ENCODE measurements at regions not wholly inside any gene's neighbourhood (a gene's known extent, or its start where the extent isn't known, plus 50 kb on each side); places are given as distances from the start of the nearest gene placed in this dataset.

DNA sequence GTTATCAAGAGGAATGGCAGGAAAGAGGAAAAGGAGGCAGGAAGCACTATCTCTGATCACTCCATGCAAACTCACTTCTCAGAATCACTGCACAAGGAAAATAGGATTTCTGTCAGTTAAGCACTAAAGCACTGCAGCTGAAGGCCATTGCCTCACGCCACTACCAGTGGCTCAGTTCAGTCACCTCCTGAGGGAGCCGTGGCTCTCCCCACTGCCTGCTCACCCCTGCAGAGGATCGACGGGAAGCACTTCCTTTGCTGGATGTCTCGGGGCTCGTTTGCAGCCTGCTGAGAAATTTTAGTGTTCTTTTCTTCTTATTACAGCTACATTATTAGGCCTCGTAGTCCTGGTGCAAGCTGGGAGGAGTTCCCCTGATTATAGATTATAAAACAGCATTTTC lies 90.1 kb upstream of the ADCY1 start:
- no peaks in the 10 kb centered on the region for H3K9me3 ChIP-seq (ENCODE audit: control insufficient read depth, low read length)
- H3K36me3 ChIP-seq (ENCODE audit: control insufficient read depth, insufficient read depth, low read length), result no peaks in the 10 kb centered on the region
- DNase-seq, result no peak
- no peaks in the 10 kb centered on the region for H3K4me1 ChIP-seq (ENCODE audit: control insufficient read depth, insufficient read depth, low read length, poor library complexity, severe bottlenecking)
- no peak overlapping the region for H3K4me3 ChIP-seq (ENCODE audit: insufficient read depth, low read depth, low read length, poor library complexity, severe bottlenecking)
- H3K27me3 ChIP-seq (replicated peaks; ENCODE audit: control insufficient read depth, insufficient read depth, low read length, poor library complexity, severe bottlenecking), result no peaks in the 10 kb centered on the region
- no peak overlapping the region for H3K27ac ChIP-seq (ENCODE audit: insufficient read depth, low read length, poor library complexity, severe bottlenecking)

DNA sequence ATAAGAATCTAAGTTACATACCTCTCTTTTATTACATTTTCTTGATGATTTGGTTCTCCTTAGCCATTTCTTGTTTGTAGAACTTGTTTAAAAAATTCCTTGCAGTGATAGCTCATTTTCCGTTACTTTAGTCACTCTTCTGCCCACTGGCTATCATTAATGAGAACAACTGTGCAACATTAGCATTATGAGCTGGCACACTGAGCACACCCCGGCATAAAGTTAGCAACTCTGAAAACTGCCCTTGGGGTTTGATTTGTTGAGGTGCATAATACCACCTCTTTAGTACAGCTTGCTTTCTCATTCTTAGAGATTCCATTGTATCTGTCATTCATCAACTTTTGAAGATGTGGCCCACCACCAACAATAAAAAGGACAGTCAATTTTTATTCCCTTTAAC lies 87.6 kb upstream of the ADCY1 start:
- no peaks in the 10 kb centered on the region for H3K27me3 ChIP-seq (replicated peaks; ENCODE audit: control insufficient read depth, insufficient read depth, low read length, poor library complexity, severe bottlenecking)
- H3K27ac ChIP-seq (ENCODE audit: insufficient read depth, low read length, poor library complexity, severe bottlenecking), result no peak overlapping the region
- DNase-seq, result no peak
- no peaks in the 10 kb centered on the region for H3K9me3 ChIP-seq (ENCODE audit: control insufficient read depth, low read length)
- no peaks in the 10 kb centered on the region for H3K4me1 ChIP-seq (ENCODE audit: control insufficient read depth, insufficient read depth, low read length, poor library complexity, severe bottlenecking)
- no peaks in the 10 kb centered on the region for H3K36me3 ChIP-seq (ENCODE audit: control insufficient read depth, insufficient read depth, low read length)
- no peak overlapping the region for H3K4me3 ChIP-seq (ENCODE audit: insufficient read depth, low read depth, low read length, poor library complexity, severe bottlenecking)

DNA sequence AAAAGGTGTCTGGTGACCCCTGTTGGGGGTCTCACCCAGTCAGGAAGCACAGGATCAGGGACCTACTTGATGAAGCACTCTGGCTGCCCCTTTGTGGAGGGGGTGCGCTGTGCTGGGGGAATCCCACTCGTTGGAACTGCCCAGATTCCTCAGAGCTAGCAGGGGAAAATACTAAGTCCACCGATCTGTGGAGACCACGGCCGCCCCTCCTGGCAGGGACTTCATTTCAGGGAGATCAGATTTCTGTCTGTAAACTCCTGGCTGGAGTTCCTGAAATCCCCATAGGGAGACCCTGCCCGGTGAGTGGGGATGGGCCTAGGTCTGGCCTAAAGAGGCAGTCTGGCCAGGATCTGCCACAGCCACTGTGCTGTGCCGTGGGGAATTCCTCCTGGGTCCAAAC lies 79.3 kb upstream of the ADCY1 start:
- no peaks in the 10 kb centered on the region for H3K4me1 ChIP-seq (ENCODE audit: control insufficient read depth, insufficient read depth, low read length, poor library complexity, severe bottlenecking)
- no peak overlapping the region for H3K27ac ChIP-seq (ENCODE audit: insufficient read depth, low read length, poor library complexity, severe bottlenecking)
- H3K4me3 ChIP-seq (ENCODE audit: insufficient read depth, low read depth, low read length, poor library complexity, severe bottlenecking), result no peak overlapping the region
- H3K9me3 ChIP-seq (ENCODE audit: control insufficient read depth, low read length), result no peaks in the 10 kb centered on the region
- no peaks in the 10 kb centered on the region for H3K36me3 ChIP-seq (ENCODE audit: control insufficient read depth, insufficient read depth, low read length)
- DNase-seq, result no peak
- H3K27me3 ChIP-seq (replicated peaks; ENCODE audit: control insufficient read depth, insufficient read depth, low read length, poor library complexity, severe bottlenecking), result peaks cover 4% of the 10 kb centered on the region

DNA sequence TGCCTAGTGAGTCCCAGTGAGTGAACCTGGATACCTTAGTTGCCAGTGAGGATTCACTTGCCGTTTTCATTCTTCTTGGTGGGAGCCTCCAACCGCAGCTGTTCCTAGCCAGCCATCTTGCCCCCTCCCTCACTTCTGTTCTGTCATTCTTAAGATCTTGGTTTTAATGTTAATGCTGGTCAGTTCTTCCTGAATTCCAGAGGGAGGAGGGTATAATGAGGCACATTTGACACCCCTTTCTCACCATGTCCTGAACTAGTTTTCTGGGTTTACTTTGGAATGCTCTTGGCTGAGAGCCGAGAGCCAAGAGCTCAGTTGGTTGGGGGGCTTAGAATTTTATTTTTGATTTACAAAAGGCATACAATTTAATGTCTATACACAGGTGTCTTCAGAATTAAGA lies 78.5 kb upstream of the ADCY1 start:
- no peak for DNase-seq
- Histone ChIP-seq H3K36me3 (ENCODE audit: control insufficient read depth, insufficient read depth, low read length) (no peaks in the 10 kb centered on the region), H3K27me3 (replicated peaks; ENCODE audit: control insufficient read depth, insufficient read depth, low read length, poor library complexity, severe bottlenecking) (peaks cover 4% of the 10 kb centered on the region), H3K4me3 (ENCODE audit: insufficient read depth, low read depth, low read length, poor library complexity, severe bottlenecking) (no peak overlapping the region), H3K9me3 (ENCODE audit: control insufficient read depth, low read length) (no peaks in the 10 kb centered on the region), H3K4me1 (ENCODE audit: control insufficient read depth, insufficient read depth, low read length, poor library complexity, severe bottlenecking) (no peaks in the 10 kb centered on the region), H3K27ac (ENCODE audit: insufficient read depth, low read length, poor library complexity, severe bottlenecking) (no peak overlapping the region)

DNA sequence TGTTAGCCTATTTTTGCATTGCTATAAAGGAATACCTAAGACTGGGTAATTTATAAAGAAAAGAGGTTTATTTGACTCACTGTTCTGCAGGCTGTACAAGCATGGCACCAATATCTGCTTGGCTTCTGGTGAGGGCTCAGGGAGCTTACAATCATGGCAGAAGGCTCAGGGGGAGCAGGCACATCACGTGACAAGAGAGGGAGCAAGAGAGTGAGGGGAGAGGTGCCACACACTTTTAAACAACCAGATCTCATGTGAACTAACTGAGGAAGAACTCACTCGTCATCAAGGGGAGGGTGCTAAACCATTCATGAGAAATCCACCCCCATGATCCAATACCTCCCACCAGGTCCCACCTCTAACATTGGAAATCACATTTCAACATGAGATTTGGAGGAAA lies 73.9 kb upstream of the ADCY1 start:
- Histone ChIP-seq H3K4me1 (ENCODE audit: control insufficient read depth, insufficient read depth, low read length, poor library complexity, severe bottlenecking) (no peaks in the 10 kb centered on the region), H3K4me3 (ENCODE audit: insufficient read depth, low read depth, low read length, poor library complexity, severe bottlenecking) (no peak overlapping the region), H3K27me3 (replicated peaks; ENCODE audit: control insufficient read depth, insufficient read depth, low read length, poor library complexity, severe bottlenecking) (peaks cover 4% of the 10 kb centered on the region), H3K36me3 (ENCODE audit: control insufficient read depth, insufficient read depth, low read length) (no peaks in the 10 kb centered on the region), H3K27ac (ENCODE audit: insufficient read depth, low read length, poor library complexity, severe bottlenecking) (no peak overlapping the region), H3K9me3 (ENCODE audit: control insufficient read depth, low read length) (no peaks in the 10 kb centered on the region)
- DNase-seq, result no peak

DNA sequence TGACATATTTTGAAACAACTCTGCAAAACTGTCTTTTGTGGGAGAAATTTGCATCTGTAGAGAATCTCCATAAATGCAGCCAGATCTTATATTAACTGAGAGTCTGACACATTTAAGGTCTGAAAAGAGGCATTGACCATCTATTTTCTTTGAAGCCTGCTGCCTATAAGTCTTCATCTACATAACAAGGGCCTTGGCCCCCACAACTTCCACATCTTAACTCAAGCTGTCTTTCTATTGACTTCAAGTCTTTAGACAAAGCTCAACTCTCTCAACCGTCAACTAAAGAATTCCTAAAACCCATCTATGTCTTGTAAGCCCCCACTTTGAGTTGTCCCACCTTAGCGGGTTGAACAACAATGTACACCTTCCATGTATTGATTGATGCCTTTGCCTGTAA lies 72.4 kb upstream of the ADCY1 start:
- Histone ChIP-seq H3K4me1 (ENCODE audit: control insufficient read depth, insufficient read depth, low read length, poor library complexity, severe bottlenecking) (no peaks in the 10 kb centered on the region), H3K27me3 (replicated peaks; ENCODE audit: control insufficient read depth, insufficient read depth, low read length, poor library complexity, severe bottlenecking) (peaks cover 4% of the 10 kb centered on the region), H3K36me3 (ENCODE audit: control insufficient read depth, insufficient read depth, low read length) (no peaks in the 10 kb centered on the region), H3K9me3 (ENCODE audit: control insufficient read depth, low read length) (no peaks in the 10 kb centered on the region), H3K27ac (ENCODE audit: insufficient read depth, low read length, poor library complexity, severe bottlenecking) (no peak overlapping the region), H3K4me3 (ENCODE audit: insufficient read depth, low read depth, low read length, poor library complexity, severe bottlenecking) (no peak overlapping the region)
- DNase-seq, result no peak

DNA sequence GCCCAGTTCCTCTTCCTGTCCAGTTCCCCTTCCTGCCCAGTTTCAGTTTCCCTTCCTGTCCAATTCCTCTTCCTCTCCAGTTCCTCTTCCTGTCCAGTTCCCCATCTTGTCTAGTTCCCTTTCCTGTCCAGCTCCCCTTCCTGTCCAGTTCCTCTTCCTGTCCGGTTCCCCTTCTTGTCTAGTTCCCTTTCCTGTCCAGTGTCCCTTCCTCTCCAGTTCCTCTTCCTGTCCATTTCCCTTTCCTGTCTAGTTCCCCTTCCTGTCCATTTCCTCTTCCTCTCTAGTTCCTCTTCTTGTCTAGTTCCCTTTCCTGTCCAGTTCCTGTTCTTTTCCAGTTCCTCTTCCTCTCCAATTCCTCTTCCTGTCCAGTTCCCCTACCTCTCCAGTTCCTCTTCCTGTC lies 68.1 kb upstream of the ADCY1 start:
- DNase-seq, result no peak
- no peaks in the 10 kb centered on the region for H3K36me3 ChIP-seq (ENCODE audit: control insufficient read depth, insufficient read depth, low read length)
- H3K27ac ChIP-seq (ENCODE audit: insufficient read depth, low read length, poor library complexity, severe bottlenecking), result no peak overlapping the region
- no peaks in the 10 kb centered on the region for H3K4me1 ChIP-seq (ENCODE audit: control insufficient read depth, insufficient read depth, low read length, poor library complexity, severe bottlenecking)
- H3K27me3 ChIP-seq (replicated peaks; ENCODE audit: control insufficient read depth, insufficient read depth, low read length, poor library complexity, severe bottlenecking), result no peaks in the 10 kb centered on the region
- no peak overlapping the region for H3K4me3 ChIP-seq (ENCODE audit: insufficient read depth, low read depth, low read length, poor library complexity, severe bottlenecking)
- H3K9me3 ChIP-seq (ENCODE audit: control insufficient read depth, low read length), result no peaks in the 10 kb centered on the region

DNA sequence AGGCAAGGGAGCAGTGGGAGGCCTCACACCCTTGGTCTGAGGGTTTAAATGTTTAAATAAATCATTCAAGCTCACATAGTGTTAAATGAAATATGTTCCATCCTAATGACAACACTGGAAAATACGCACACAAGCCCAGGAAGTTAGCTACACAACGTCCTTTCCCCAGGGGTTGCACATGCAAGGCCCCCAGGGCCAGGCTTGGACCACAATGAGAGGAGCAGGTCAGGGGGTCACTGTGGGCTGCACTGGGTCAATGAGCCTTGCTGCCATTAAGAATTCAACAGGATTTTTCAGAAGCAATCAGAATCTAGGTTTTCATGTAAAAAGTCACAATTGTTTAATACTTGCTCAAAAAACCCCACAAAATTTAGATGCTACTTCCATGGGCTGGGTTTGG lies 64.9 kb upstream of the ADCY1 start:
- Histone ChIP-seq H3K9me3 (ENCODE audit: control insufficient read depth, low read length) (no peaks in the 10 kb centered on the region), H3K27me3 (replicated peaks; ENCODE audit: control insufficient read depth, insufficient read depth, low read length, poor library complexity, severe bottlenecking) (no peaks in the 10 kb centered on the region), H3K4me1 (ENCODE audit: control insufficient read depth, insufficient read depth, low read length, poor library complexity, severe bottlenecking) (no peaks in the 10 kb centered on the region)

DNA sequence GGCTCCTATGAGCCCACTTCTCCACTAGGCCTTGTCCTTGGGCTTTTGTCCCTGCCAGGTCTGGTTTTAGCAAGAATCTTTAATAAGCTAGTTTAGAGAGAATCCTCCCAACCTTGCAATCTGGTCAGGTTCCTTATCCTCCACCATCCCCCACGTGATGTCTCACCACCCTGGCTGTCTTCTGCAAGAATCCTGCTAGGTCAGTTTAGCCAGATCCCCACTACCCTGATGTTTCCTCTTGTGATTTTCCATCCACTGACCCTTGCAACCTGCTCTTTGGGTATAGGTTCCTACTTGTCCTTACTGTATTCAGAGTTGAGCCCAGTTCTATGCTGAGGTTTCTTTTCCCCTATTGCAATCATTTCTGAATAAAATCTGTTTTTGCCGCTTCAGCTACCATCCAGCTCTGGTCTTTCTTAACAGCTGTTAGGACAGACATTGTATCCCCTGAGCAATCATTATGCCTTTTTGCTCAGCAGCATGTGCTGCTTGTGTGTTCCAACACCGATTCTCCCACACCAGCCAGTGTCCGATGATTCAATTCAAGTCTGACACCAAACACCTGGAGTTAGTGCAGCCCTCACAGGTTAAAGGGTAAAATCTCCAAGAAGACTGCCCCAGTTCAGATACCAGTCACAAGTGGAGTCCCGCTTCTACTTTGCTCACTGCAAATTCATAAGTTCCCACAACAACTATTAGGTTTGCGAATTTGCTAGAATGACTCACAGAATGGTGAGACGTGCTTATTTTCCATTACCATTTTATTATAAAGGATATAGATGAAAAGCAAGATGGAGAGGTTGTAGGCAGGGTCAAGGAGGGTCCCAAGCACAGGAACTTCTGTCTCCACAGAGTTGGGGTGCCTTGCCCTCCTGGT lies 62.2 kb upstream of the ADCY1 start:
- Histone ChIP-seq H3K4me3 (ENCODE audit: insufficient read depth, low read depth, low read length, poor library complexity, severe bottlenecking) (no peak overlapping the region), H3K4me1 (ENCODE audit: control insufficient read depth, insufficient read depth, low read length, poor library complexity, severe bottlenecking) (no peaks in the 10 kb centered on the region), H3K36me3 (ENCODE audit: control insufficient read depth, insufficient read depth, low read length) (no peaks in the 10 kb centered on the region), H3K9me3 (ENCODE audit: control insufficient read depth, low read length) (no peaks in the 10 kb centered on the region), H3K27me3 (replicated peaks; ENCODE audit: control insufficient read depth, insufficient read depth, low read length, poor library complexity, severe bottlenecking) (no peaks in the 10 kb centered on the region), H3K27ac (ENCODE audit: insufficient read depth, low read length, poor library complexity, severe bottlenecking) (no peak overlapping the region)
- DNase-seq, result no peak

More for the DNA sequence above, 64.9 kb upstream of the ADCY1 start:
- no peak overlapping the region for H3K27ac ChIP-seq (ENCODE audit: insufficient read depth, low read length, poor library complexity, severe bottlenecking)
- DNase-seq, result no peak
- no peaks in the 10 kb centered on the region for H3K36me3 ChIP-seq (ENCODE audit: control insufficient read depth, insufficient read depth, low read length)
- no peak overlapping the region for H3K4me3 ChIP-seq (ENCODE audit: insufficient read depth, low read depth, low read length, poor library complexity, severe bottlenecking)

DNA sequence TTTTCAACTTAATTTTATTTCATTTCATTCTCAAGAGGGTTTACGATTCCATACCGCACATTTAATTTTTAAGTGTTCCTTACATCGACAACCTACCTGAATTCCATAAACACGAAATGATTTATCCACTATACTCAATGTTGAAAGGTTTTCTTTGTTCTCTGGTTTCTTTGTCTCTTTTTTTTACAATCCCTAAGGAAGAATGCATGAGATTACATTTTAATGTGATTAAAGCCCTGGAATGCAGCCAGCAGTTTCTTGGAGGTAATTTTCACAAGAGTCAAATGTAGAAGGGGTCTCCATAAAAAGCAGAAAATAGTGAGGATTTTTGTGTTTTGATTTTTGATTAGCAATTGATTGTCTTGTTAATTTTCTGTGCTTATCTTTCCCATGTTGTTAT lies 59.2 kb upstream of the ADCY1 start:
- no peak for DNase-seq
- Histone ChIP-seq H3K27me3 (replicated peaks; ENCODE audit: control insufficient read depth, insufficient read depth, low read length, poor library complexity, severe bottlenecking) (no peaks in the 10 kb centered on the region), H3K4me3 (ENCODE audit: insufficient read depth, low read depth, low read length, poor library complexity, severe bottlenecking) (no peak overlapping the region), H3K9me3 (ENCODE audit: control insufficient read depth, low read length) (peaks cover 3% of the 10 kb centered on the region), H3K4me1 (ENCODE audit: control insufficient read depth, insufficient read depth, low read length, poor library complexity, severe bottlenecking) (no peaks in the 10 kb centered on the region), H3K27ac (ENCODE audit: insufficient read depth, low read length, poor library complexity, severe bottlenecking) (no peak overlapping the region), H3K36me3 (ENCODE audit: control insufficient read depth, insufficient read depth, low read length) (no peaks in the 10 kb centered on the region)
